A549 (cell line): ENCODE measurements at regions not wholly inside any gene's neighbourhood (a gene's known extent, or its start where the extent isn't known, plus 50 kb on each side); places are given as distances from the start of the nearest gene placed in this dataset.

Experiments
- ATAC-seq, 2 experiments: fragments of 200-7000 bp in 1 of 2; fragments of >200 bp in 1 of 2; cut with Nextera tagmentation in 1 of 2; cut with Tn5 transposase in 1 of 2; 3 replicates each; pipeline versions ENCODE4 v1.8.0 to v1.9.1; 2018 to 2020; ENCODE audit warnings: mild to moderate bottlenecking in 1 of 2, moderate library complexity in 1 of 2
- CTCF ChIA-PET: fragments of 300-600 bp; sonication (Branson Sonifier 250); formaldehyde crosslinking; extraction: SDS; loops from one replicate; lab custom pipeline; 2021; ENCODE audit warnings: antibody characterized with exemption, inconsistent platforms; lab: Yijun Ruan, JAX
- POLR2A ChIA-PET: fragments of 350-600 bp; formaldehyde crosslinking; extraction: SDS; loops from one replicate; lab custom pipeline; 2021; ENCODE audit warnings: antibody characterized with exemption, inconsistent platforms; lab: Yijun Ruan, JAX
- DNase-seq, 2 experiments: peaks; one replicate each; pipeline versions ENCODE4 v3.0.0 to v3.0.0-alpha.2; 2011 to 2016; ENCODE audit warnings: low read depth in 1 of 2, low spot score in 1 of 2
- FAIRE-seq: peaks from 2 replicates; lab custom pipeline; 2011; peaks lifted over from hg19 to GRCh38; lab: Jason Lieb, UNC
- H3K27ac ChIP-seq, 2 experiments: fragments of >200 bp; sonication (Bioruptor Twin); formaldehyde crosslinking; 3 replicates each; pipeline ENCODE4 v1.5.1; 2016 to 2017
- H3K4me1 ChIP-seq: fragments of >200 bp; sonication (Bioruptor Twin); formaldehyde crosslinking; 3 replicates; pipeline ENCODE4 v1.6.1; 2016
- H3K4me2 ChIP-seq: fragments of >200 bp; sonication (Bioruptor Twin); formaldehyde crosslinking; 3 replicates; pipeline ENCODE4 v1.6.1; 2016
- H3K4me3 ChIP-seq: fragments of >200 bp; sonication (Bioruptor Twin); formaldehyde crosslinking; 3 replicates; pipeline ENCODE4 v1.5.1; 2016
- H3K9me3 ChIP-seq: fragments of >200 bp; sonication (Bioruptor Twin); formaldehyde crosslinking; 3 replicates; pipeline ENCODE4 v1.6.1; 2016
- CBX8 ChIP-seq: fragments of 200-600 bp; sonication (generic); IDR thresholded peaks from 2 replicates; pipeline ENCODE4 v1.6.1; 2016
- CEBPB ChIP-seq, 2 experiments: fragments of >200 bp in 1 of 2; sonication (Bioruptor Twin) in 1 of 2; formaldehyde crosslinking in 1 of 2; IDR thresholded peaks; 2 replicates each; pipeline ENCODE4 v1.6.1; 2012 to 2016
- CHD2 ChIP-seq: fragments of 150-350 bp; IDR thresholded peaks from 2 replicates; pipeline ENCODE4 v1.6.1; 2014; ENCODE audit warnings: low read length; ENCODE audit not compliant: partially characterized antibody
- EHMT2 ChIP-seq: fragments of 200-600 bp; sonication (generic); IDR thresholded peaks from 2 replicates; pipeline ENCODE4 v1.6.1; 2016; ENCODE audit warnings: antibody characterized with exemption, low read depth, mild to moderate bottlenecking, moderate library complexity
- FOSL2 ChIP-seq, 2 experiments: fragments of 450-650 bp in 1 of 2; fragments of >200 bp in 1 of 2; sonication (Bioruptor Twin) in 1 of 2; formaldehyde crosslinking; IDR thresholded peaks; 2 replicates each; pipeline versions ENCODE4 v1.5.0 to v1.6.1; 2016 to 2020; ENCODE audit warnings: mild to moderate bottlenecking in 1 of 2, moderate library complexity in 1 of 2
- FOXS1 ChIP-seq: fragments of 250-450 bp; sonication (Bioruptor Pico); IDR thresholded peaks from 2 replicates; pipeline ENCODE4 v1.5.0; 2020; ENCODE audit warnings: mild to moderate bottlenecking, moderate library complexity
- HDAC2 ChIP-seq: fragments of 200-600 bp; sonication (generic); IDR thresholded peaks from 2 replicates; pipeline ENCODE4 v1.6.1; 2016
- HOXA7 ChIP-seq: fragments of 250-450 bp; sonication (Bioruptor Pico); IDR thresholded peaks from 2 replicates; pipeline ENCODE4 v1.5.0; 2020; ENCODE audit warnings: mild to moderate bottlenecking, moderate library complexity
- HOXB13 ChIP-seq: fragments of 250-450 bp; sonication (Bioruptor Pico); IDR thresholded peaks from 2 replicates; pipeline ENCODE4 v1.5.0; 2020; ENCODE audit warnings: low read depth, mild to moderate bottlenecking, moderate library complexity
- JUNB ChIP-seq: fragments of >200 bp; sonication (Bioruptor Twin); formaldehyde crosslinking; IDR thresholded peaks from 2 replicates; pipeline ENCODE4 v1.6.1; 2016
- KDM1A ChIP-seq: fragments of 200-600 bp; sonication (generic); IDR thresholded peaks from 2 replicates; pipeline ENCODE4 v1.6.1; 2016; ENCODE audit warnings: low read depth, mild to moderate bottlenecking
- MAFK ChIP-seq: fragments of 450-650 bp; IDR thresholded peaks from 2 replicates; pipeline ENCODE4 v1.6.1; 2014; ENCODE audit not compliant: partially characterized antibody
- MAZ ChIP-seq: fragments of 150-350 bp; IDR thresholded peaks from 2 replicates; pipeline ENCODE4 v1.6.1; 2014; ENCODE audit warnings: antibody characterized with exemption, low read depth, low read length, borderline replicate concordance
- MYC ChIP-seq: IDR thresholded peaks from 2 replicates; pipeline ENCODE4 v1.6.1; 2012; ENCODE audit warnings: mild to moderate bottlenecking, inconsistent platforms, low read length, improper control_type of control experiment, borderline replicate concordance
- POLR2AphosphoS2 ChIP-seq: conservative IDR thresholded peaks from 2 replicates; pipeline ENCODE4 v1.6.1; 2012; ENCODE audit warnings: low read length, improper control_type of control experiment, inconsistent platforms
- RCOR1 ChIP-seq: fragments of 150-350 bp; IDR thresholded peaks from 2 replicates; pipeline ENCODE4 v1.6.1; 2014; ENCODE audit warnings: antibody characterized with exemption, low read length, low read depth
- REST ChIP-seq: fragments of 200-600 bp; sonication (generic); IDR thresholded peaks from 2 replicates; pipeline ENCODE4 v1.6.1; 2016; ENCODE audit warnings: antibody characterized with exemption, mild to moderate bottlenecking, moderate library complexity
- RFX5 ChIP-seq: fragments of 450-650 bp; IDR thresholded peaks from 2 replicates; pipeline ENCODE4 v1.7.1; 2014; ENCODE audit warnings: antibody characterized with exemption, mild to moderate bottlenecking, moderate library complexity
- SREBF2 ChIP-seq: fragments of 450-650 bp; IDR thresholded peaks from 2 replicates; pipeline ENCODE4 v1.6.1; 2014; ENCODE audit warnings: mild to moderate bottlenecking, moderate library complexity
- TFCP2L1 ChIP-seq: fragments of 250-450 bp; sonication (Bioruptor Pico); IDR thresholded peaks from 2 replicates; pipeline ENCODE4 v1.5.0; 2021; ENCODE audit warnings: mild to moderate bottlenecking
- ZC3H11A ChIP-seq: fragments of 450-650 bp; IDR thresholded peaks from 2 replicates; pipeline ENCODE4 v1.6.1; 2014; ENCODE audit warnings: antibody characterized with exemption, mild to moderate bottlenecking
- ZSCAN20 ChIP-seq: fragments of 250-450 bp; sonication (Bioruptor Pico); IDR thresholded peaks from 2 replicates; pipeline ENCODE4 v1.8.0; 2022; ENCODE audit warnings: mild to moderate bottlenecking, moderate library complexity
- WGBS: methylation state at CpG from one replicate; pipeline ENCODE4 v1.1.6; 2017; ENCODE audit errors: missing lambda C conversion rate; 5-methylcytosine and 5-hydroxymethylcytosine counted together
- TF ChIP-seq, protein P1 (sequence below): fragments of >200 bp; sonication (Bioruptor Twin); formaldehyde crosslinking; IDR thresholded peaks from 3 replicates; pipeline ENCODE4 v1.6.1; 2016

DNA sequence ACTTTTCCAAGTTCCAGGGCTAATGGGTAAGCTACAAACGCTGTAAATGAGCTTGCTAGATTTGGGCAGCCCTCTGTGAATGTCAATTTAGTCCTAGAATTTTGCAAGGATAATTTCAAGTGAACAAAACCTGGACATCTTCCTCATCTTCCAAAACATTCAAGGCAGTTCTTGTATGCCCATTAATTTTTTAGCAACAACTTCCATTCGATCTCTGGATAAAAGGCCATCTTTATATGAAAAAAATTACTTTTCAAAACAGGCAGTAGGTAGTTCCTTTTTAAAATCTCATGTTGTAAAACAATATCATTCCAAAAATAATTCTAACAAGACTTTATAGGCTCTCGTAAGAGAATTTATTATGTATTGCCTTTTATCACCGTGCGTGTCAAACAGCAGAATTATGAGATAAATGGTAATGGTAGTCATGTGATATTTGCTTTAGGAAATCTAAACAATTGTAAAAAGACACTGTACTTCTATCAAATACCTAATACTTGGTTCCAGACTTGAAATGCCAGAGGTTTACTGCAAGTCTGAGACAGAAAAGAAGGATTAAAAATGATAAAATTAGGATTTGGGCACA, 143.7 kb upstream of the NRP1 start (continued):
- TF ChIP-seq, protein P1, sequence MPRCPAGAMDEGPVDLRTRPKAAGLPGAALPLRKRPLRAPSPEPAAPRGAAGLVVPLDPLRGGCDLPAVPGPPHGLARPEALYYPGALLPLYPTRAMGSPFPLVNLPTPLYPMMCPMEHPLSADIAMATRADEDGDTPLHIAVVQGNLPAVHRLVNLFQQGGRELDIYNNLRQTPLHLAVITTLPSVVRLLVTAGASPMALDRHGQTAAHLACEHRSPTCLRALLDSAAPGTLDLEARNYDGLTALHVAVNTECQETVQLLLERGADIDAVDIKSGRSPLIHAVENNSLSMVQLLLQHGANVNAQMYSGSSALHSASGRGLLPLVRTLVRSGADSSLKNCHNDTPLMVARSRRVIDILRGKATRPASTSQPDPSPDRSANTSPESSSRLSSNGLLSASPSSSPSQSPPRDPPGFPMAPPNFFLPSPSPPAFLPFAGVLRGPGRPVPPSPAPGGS = no peak
- TF ChIP-seq HDAC2 (no peak), POLR2AphosphoS2 (no peak), SREBF2 (no peak), MAZ (no peak), CEBPB (IDR thresholded peaks at IDR 0.05) (no peak)

DNA sequence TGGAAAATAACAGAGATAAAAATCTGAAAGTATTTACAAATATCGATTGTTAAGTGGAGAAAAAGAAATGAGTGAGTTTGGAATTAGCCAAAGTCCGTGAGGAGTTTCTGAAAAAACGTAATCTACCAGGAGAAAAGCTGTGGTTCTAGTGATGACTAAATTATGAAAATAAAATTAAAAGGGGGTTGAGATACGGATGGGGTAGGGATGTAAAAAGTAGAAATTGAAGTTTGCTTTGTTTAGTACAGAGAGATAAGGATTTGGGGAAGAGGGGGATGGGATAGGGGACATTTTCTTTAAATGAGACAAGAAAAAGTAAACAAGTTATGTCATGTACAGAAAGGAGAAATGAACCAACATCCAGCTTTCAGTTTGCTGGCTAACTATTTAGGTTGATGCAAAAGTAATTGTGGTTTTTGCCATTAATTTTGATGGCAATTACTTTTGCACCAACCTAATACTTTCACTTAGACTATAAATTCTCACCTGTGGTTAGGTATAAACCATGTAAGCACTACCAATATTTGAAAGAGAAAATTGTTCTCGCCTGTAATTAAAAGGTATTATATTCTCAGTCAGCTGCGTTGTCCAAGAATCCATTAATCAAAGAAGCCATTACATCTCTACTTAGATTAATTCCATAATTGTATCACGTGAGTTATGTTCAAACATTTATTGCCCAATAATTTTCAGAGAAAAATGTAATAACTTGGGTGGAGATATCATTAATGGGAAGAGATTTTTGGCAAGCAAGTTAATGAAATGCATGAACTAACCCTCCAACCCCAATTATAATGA, 143.0 kb upstream of the NRP1 start:
- ChIA-PET CTCF (interaction anchor here (1.3 to 1.5 kb wide), 2 partner anchors 11 to 17 kb away, joined by 3 to 5 read pairs; no protein-coding TSS in a partner anchor), POLR2A (no interaction called here)
- no peak for DNase-seq
- WGBS = 82% methylated on average over 7 of the region's 7 CpGs
- Histone ChIP-seq H3K4me3 (no peak overlapping the region), H3K4me2 (no peak overlapping the region), H3K27ac (no peak overlapping the region), H3K9me3 (no peaks in the 10 kb centered on the region)
- no peak for FAIRE-seq
- ATAC-seq = no peak
- TF ChIP-seq ZSCAN20 (CRISPR knock-in tag) (no peak), CBX8 (no peak), KDM1A (no peak), RCOR1 (no peak), CHD2 (no peak), EHMT2 (no peak), RFX5 (no peak), MAFK (no peak), REST (no peak), JUNB (no peak), ZC3H11A (no peak), FOXS1 (CRISPR knock-in tag) (no peak), HOXA7 (no peak), CEBPB (IDR thresholded peaks at IDR 0.05) (no peak), MYC (no peak), HOXB13 (CRISPR knock-in tag) (no peak), FOSL2 (IDR thresholded peaks at IDR 0.05) (no peak), FOSL2 (CRISPR knock-in tag; IDR thresholded peaks at IDR 0.05) (no peak), TFCP2L1 (CRISPR knock-in tag) (no peak)
- TF ChIP-seq, protein P1 = no peak
- TF ChIP-seq, all 56 proteins: peak for 0
- H3K4me1 ChIP-seq = no peaks in the 10 kb centered on the region
